Upper lobe of left lung (tissue), 4 donors: ENCODE measurements at regions not wholly inside any gene's neighbourhood (a gene's known extent, or its start where the extent isn't known, plus 50 kb on each side); places are given as distances from the start of the nearest gene placed in this dataset.

ENCODE experiments used
- CTCF ChIP-seq, 6 experiments: fragments of 450-650 bp in 4 of 6; fragments of 200-600 bp in 2 of 6; sonication (generic) in 2 of 6; IDR thresholded peaks; one replicate each; pipeline ENCODE4 v1.5.1; 2016 to 2019; ENCODE audit warnings: antibody characterized with exemption in 6 of 6
- POLR2A ChIP-seq, 4 donors: fragments of 450-650 bp; IDR thresholded peaks; one replicate each; pipeline ENCODE4 v1.5.1; 2016 to 2017; ENCODE audit warnings: antibody characterized with exemption in 4 of 4, mild to moderate bottlenecking in 2 of 4

GRCh38 chr2:46813020-46813415 lies 102.6 kb downstream of the MCFD2 start:
- no peak for TF ChIP-seq CTCF (IDR thresholded peaks at IDR 0.05)
- TF ChIP-seq POLR2A (IDR thresholded peaks at IDR 0.05): no peak
